GM06990 (cell line): ENCODE measurements at regions not wholly inside any gene's neighbourhood (a gene's known extent, or its start where the extent isn't known, plus 50 kb on each side); places are given as distances from the start of the nearest gene placed in this dataset.

ENCODE experiments used
- DNase-seq: peaks from one replicate; pipeline ENCODE4 v3.0.0-alpha.2; 2011; ENCODE audit not compliant: insufficient read length; ENCODE audit errors: extremely low read depth
- H3K27me3 ChIP-seq: replicated peaks from 2 replicates; pipeline ENCODE4 v1.6.0; 2011; ENCODE audit warnings: low read length; ENCODE audit not compliant: control insufficient read depth, insufficient read depth
- H3K36me3 ChIP-seq: 2 replicates; pipeline ENCODE4 v1.5.1; 2011; ENCODE audit warnings: low read length; ENCODE audit not compliant: control insufficient read depth, insufficient read depth
- H3K4me3 ChIP-seq: replicated peaks from 2 replicates; pipeline ENCODE4 v1.5.1; 2011; ENCODE audit warnings: low read depth, mild to moderate bottlenecking, control low read depth, low read length
- TF ChIP-seq, protein P1 (sequence below): IDR thresholded peaks from 2 replicates; pipeline ENCODE4 v1.5.1; 2011; ENCODE audit warnings: low read length, control low read depth, mild to moderate bottlenecking, inconsistent platforms; ENCODE audit not compliant: insufficient read depth, poor library complexity, severe bottlenecking

DNA sequence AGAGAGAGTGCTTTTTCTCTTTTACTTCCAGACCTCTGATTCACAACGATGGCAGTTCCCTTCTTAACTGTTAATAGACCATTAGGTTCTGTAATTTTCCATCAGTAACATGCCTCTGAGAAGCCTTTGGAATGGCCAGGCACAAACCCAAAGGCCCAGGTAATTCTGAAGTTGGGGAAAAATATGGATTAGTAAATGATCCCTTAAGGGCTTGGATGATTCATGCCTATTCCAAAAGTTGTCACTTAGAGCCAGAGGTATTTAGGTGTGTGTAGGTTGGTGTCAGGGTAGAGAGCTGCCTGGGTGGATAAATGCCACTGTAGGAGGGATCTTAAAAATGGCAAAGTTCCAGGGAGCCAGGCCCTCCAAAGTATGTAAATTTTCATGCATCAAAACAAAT lies 228.8 kb downstream of the PLK2 start:
- no peak for DNase-seq
- Histone ChIP-seq H3K36me3 (no peaks in the 10 kb centered on the region), H3K27me3 (no peaks in the 10 kb centered on the region), H3K4me3 (no peak overlapping the region)
- TF ChIP-seq, protein P1, sequence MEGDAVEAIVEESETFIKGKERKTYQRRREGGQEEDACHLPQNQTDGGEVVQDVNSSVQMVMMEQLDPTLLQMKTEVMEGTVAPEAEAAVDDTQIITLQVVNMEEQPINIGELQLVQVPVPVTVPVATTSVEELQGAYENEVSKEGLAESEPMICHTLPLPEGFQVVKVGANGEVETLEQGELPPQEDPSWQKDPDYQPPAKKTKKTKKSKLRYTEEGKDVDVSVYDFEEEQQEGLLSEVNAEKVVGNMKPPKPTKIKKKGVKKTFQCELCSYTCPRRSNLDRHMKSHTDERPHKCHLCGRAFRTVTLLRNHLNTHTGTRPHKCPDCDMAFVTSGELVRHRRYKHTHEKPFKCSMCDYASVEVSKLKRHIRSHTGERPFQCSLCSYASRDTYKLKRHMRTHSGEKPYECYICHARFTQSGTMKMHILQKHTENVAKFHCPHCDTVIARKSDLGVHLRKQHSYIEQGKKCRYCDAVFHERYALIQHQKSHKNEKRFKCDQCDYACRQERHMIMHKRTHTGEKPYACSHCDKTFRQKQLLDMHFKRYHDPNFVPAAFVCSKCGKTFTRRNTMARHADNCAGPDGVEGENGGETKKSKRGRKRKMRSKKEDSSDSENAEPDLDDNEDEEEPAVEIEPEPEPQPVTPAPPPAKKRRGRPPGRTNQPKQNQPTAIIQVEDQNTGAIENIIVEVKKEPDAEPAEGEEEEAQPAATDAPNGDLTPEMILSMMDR, result no peak

DNA sequence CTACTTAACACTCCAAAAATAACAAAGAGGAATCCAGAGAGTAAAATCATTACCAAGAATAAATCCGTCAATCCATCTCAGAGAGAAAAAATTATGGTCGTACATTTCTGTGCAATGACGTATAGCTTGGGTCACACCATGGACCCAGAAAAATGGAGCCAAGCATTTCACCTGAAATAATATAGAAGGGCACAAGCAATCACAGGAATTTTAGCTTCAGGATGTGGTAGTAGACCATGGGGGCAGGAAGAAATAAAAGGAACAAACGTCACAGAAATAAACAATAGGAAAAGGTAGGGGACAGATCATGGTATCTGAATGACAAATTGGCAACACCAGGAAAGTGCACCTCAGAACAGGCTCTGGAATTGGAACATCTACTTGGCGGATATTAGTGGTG lies 231.0 kb downstream of the PLK2 start:
- DNase-seq, result no peak
- H3K36me3 ChIP-seq, result no peaks in the 10 kb centered on the region
- no peaks in the 10 kb centered on the region for H3K27me3 ChIP-seq
- TF ChIP-seq, protein P1, result no peak
- H3K4me3 ChIP-seq, result no peak overlapping the region

DNA sequence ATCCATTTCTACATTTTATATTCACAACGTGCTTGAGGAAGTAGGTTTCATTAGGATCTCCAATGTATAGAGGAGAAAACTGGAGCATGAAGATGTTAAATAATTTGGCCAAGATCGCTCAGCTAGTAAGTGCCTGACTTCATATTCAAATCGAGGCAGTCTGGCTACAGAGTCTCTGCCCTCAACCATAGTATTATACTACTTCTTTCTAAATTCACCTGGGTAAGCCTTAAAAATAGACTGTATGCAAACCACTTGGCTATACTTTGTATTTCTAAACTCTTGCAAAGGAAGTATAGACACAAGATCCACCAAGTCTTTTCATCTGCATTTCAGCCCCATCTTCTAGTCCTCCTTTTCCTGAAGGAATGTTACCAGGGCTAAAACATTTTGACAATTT lies 232.0 kb downstream of the PLK2 start:
- no peaks in the 10 kb centered on the region for H3K36me3 ChIP-seq
- TF ChIP-seq, protein P1, result no peak
- DNase-seq, result no peak
- no peaks in the 10 kb centered on the region for H3K27me3 ChIP-seq
- H3K4me3 ChIP-seq, result no peak overlapping the region

DNA sequence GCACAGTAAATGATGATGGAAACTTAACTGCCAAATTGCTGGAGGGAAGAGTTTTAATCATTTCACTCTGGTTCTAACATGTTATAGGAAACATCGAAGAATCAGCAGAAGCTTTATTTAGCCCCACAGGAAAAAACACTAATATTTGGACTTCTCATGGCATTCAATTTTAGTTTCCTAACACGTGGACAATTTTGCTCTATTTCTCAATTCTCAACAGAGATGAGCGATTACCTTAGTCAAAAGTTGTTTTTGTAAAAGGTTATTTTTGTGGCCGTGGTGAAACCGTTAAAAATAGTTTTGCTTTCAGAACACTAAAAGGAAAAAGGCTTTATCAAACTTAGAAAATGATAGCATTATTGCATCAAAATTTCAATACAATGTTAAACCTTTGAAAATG lies 235.2 kb downstream of the PLK2 start:
- no peak overlapping the region for H3K4me3 ChIP-seq

DNA sequence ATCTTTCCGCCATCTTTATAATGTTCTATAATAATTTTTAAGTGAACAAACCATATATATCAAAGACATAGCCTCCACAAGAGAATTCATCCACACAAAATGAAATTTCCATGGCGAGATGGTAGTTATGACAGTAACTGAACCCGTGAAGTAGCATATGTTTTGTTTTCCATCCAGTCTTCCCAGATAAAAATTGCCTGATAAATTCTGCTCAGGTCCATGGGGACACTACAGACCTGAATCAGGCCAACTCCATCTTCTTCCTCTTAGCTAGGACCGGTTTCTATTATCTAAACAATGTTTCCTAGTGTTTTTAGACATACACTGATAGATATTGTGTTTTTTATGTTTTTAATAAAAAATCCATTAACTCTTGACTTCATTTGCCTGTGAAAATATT lies 235.7 kb downstream of the PLK2 start:
- DNase-seq, result no peak
- H3K36me3 ChIP-seq, result no peaks in the 10 kb centered on the region
- no peaks in the 10 kb centered on the region for H3K27me3 ChIP-seq
- TF ChIP-seq, protein P1, result no peak
- H3K4me3 ChIP-seq, result no peak overlapping the region

More for the DNA sequence above, 235.2 kb downstream of the PLK2 start:
- H3K27me3 ChIP-seq, result no peaks in the 10 kb centered on the region
- DNase-seq, result no peak
- H3K36me3 ChIP-seq, result no peaks in the 10 kb centered on the region
- TF ChIP-seq, protein P1, result no peak

DNA sequence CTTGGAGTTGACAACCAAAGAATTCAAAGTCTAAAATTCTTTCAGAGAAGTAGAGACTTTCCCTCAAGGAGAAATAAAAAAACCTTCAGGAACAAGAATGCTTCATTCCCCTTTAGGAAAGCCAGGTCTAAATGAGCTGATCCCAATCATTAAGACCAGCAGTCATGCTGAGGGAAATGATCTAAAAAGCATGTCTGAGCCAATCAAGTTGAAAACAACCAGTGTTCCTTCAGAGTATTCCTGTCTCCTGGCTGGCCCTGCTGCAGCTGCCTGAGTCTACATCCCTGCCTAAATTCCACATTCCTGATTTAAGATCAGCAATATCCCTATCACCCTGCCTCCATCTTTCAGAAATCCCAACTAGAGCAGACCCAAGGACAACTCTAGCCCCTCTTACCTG lies 244.5 kb downstream of the PLK2 start:
- no peaks in the 10 kb centered on the region for H3K27me3 ChIP-seq
- H3K4me3 ChIP-seq, result no peak overlapping the region
- no peaks in the 10 kb centered on the region for H3K36me3 ChIP-seq
- TF ChIP-seq, protein P1, result no peak
- no peak for DNase-seq
